ENCODE measurements at regions not wholly inside any gene's neighbourhood (a gene's known extent, or its start where the extent isn't known, plus 50 kb on each side); places are given as distances from the start of the nearest gene placed in this dataset.

DNA sequence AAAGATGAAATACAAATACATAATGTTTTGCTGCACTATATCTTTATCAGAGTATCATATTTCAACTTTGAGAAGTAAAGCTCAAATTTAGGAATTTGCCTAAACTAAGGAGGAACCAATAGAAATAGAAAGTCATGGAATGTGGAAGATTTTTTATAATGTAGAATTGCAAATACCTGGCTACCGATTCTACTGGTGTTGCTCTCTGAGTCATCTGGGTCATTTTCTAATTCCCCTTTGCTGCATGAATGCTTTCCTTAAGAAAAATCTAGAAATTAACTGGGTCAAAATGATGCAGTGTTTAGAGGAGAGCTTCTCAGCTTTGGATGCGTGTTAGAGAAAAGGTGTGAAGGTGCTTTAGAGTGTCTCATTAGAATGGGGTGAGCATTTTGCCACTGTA lies 568.9 kb upstream of the ANKRD30A start:
- Histone ChIP-seq H2AFZ (no peak overlapping the region), H3K9me3 (ENCODE audit: insufficient read depth, low read depth) (no peaks in the 10 kb centered on the region), H3F3A (ENCODE audit: insufficient read depth, low read depth) (no peaks in the 10 kb centered on the region), H3K4me2 (no peak overlapping the region), H3K27me3 (ENCODE audit: insufficient read depth, low read depth) (no peaks in the 10 kb centered on the region), H3K4me3 (no peak overlapping the region), H3K36me3 (ENCODE audit: low read depth) (no peaks in the 10 kb centered on the region), H4K20me1 (ENCODE audit: insufficient read depth) (no peaks in the 10 kb centered on the region), H3K9me2 (ENCODE audit: insufficient read depth) (no peaks in the 10 kb centered on the region), H3K27ac (no peak overlapping the region), H3K79me2 (ENCODE audit: low read depth) (no peaks in the 10 kb centered on the region), H3K4me1 (replicated peaks; ENCODE audit: insufficient read depth) (no peaks in the 10 kb centered on the region)
- no peak for DNase-seq
- no TSS peak for BruUV-seq (replicated peaks)
- ChIA-PET CTCF (no interaction called here), POLR2A (ENCODE audit: unreplicated experiment) (no interaction called here)
- intact Hi-C loops (cut with micrococcal nuclease; ENCODE audit: unreplicated experiment) = no loop called here
- TF ChIP-seq, protein P1, sequence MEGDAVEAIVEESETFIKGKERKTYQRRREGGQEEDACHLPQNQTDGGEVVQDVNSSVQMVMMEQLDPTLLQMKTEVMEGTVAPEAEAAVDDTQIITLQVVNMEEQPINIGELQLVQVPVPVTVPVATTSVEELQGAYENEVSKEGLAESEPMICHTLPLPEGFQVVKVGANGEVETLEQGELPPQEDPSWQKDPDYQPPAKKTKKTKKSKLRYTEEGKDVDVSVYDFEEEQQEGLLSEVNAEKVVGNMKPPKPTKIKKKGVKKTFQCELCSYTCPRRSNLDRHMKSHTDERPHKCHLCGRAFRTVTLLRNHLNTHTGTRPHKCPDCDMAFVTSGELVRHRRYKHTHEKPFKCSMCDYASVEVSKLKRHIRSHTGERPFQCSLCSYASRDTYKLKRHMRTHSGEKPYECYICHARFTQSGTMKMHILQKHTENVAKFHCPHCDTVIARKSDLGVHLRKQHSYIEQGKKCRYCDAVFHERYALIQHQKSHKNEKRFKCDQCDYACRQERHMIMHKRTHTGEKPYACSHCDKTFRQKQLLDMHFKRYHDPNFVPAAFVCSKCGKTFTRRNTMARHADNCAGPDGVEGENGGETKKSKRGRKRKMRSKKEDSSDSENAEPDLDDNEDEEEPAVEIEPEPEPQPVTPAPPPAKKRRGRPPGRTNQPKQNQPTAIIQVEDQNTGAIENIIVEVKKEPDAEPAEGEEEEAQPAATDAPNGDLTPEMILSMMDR (conservative IDR thresholded peaks at IDR 0.05) = no peak
- no peak for TF ChIP-seq EZH2 (IDR thresholded peaks at IDR 0.05; ENCODE audit: low read depth)

DNA sequence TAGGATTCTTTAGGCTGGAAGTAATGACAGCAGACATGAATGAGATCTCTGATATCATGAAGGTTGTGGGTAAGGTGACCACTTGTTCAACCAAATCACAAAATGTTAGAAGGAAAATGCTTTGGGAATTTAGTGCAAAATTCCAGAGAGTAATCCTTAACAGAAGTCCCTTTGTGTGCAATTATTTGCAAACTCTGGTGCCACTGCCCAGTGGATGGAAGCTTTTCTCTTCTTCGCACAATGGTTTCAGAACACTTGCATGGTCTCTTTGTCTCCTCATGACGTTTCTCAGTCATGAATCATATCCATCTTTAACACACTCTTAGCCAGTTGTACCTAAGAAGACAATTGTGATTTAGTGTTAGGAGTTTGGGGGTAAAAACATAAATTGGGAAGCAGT lies 570.4 kb upstream of the ANKRD30A start:
- ChIA-PET POLR2A (ENCODE audit: unreplicated experiment) (no interaction called here), CTCF (no interaction called here)
- TF ChIP-seq, protein P1 (conservative IDR thresholded peaks at IDR 0.05) = no peak
- no peak for TF ChIP-seq EZH2 (IDR thresholded peaks at IDR 0.05; ENCODE audit: low read depth)
- Histone ChIP-seq H3F3A (ENCODE audit: insufficient read depth, low read depth) (no peaks in the 10 kb centered on the region), H3K36me3 (ENCODE audit: low read depth) (no peaks in the 10 kb centered on the region), H3K4me3 (no peak overlapping the region), H4K20me1 (ENCODE audit: insufficient read depth) (no peaks in the 10 kb centered on the region), H2AFZ (no peak overlapping the region), H3K9me2 (ENCODE audit: insufficient read depth) (no peaks in the 10 kb centered on the region), H3K27ac (no peak overlapping the region), H3K27me3 (ENCODE audit: insufficient read depth, low read depth) (no peaks in the 10 kb centered on the region), H3K79me2 (ENCODE audit: low read depth) (no peaks in the 10 kb centered on the region), H3K4me1 (replicated peaks; ENCODE audit: insufficient read depth) (no peaks in the 10 kb centered on the region), H3K4me2 (no peak overlapping the region), H3K9me3 (ENCODE audit: insufficient read depth, low read depth) (no peaks in the 10 kb centered on the region)
- BruUV-seq (replicated peaks) = no TSS peak
- DNase-seq = no peak
- intact Hi-C loops (cut with micrococcal nuclease; ENCODE audit: unreplicated experiment) = no loop called here

DNA sequence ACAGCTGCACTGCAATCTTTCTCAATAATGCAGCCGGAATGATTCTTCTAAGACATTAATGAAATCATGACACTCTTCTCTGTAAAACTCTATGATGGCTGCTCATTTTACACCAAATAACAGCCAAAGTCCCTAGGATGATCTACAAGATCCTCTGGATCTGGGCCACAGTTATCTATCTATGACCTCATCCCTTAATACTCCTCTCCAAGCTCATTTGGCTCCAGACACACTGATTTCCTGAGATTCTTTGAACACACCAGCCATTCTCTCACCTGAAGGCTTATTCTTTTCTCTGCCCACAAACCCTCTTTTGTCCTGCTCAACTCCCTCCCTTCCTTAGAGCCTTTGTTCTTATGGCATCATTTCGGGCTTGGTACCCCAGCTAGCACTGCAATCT lies 577.4 kb upstream of the ANKRD30A start:
- CTCF ChIA-PET = no interaction called here
- H3F3A ChIP-seq (ENCODE audit: insufficient read depth, low read depth) = no peaks in the 10 kb centered on the region
- no peaks in the 10 kb centered on the region for H3K36me3 ChIP-seq (ENCODE audit: low read depth)
- no peaks in the 10 kb centered on the region for H3K9me3 ChIP-seq (ENCODE audit: insufficient read depth, low read depth)
- H3K27me3 ChIP-seq (ENCODE audit: insufficient read depth, low read depth) = no peaks in the 10 kb centered on the region
- no peak overlapping the region for H3K27ac ChIP-seq
- H3K9me2 ChIP-seq (ENCODE audit: insufficient read depth) = no peaks in the 10 kb centered on the region
- H3K4me2 ChIP-seq = no peak overlapping the region
- no peaks in the 10 kb centered on the region for H3K79me2 ChIP-seq (ENCODE audit: low read depth)
- DNase-seq = no peak
- H3K4me1 ChIP-seq (replicated peaks; ENCODE audit: insufficient read depth) = no peaks in the 10 kb centered on the region
- POLR2A ChIA-PET (ENCODE audit: unreplicated experiment) = no interaction called here
- intact Hi-C loops (cut with micrococcal nuclease; ENCODE audit: unreplicated experiment) = no loop called here
- H4K20me1 ChIP-seq (ENCODE audit: insufficient read depth) = no peaks in the 10 kb centered on the region
- no TSS peak for BruUV-seq (replicated peaks)
- no peak overlapping the region for H3K4me3 ChIP-seq
- H2AFZ ChIP-seq = no peak overlapping the region
- TF ChIP-seq, protein P1 (conservative IDR thresholded peaks at IDR 0.05) = no peak
- TF ChIP-seq EZH2 (IDR thresholded peaks at IDR 0.05; ENCODE audit: low read depth) = no peak
